ENCODE measurements at regions not wholly inside any gene's neighbourhood (a gene's known extent, or its start where the extent isn't known, plus 50 kb on each side); places are given as distances from the start of the nearest gene placed in this dataset.

- TF ChIP-seq CTCF (IDR thresholded peaks at IDR 0.05 in 4 of 5, conservative IDR thresholded peaks at IDR 0.05 in 1 of 5), result no peak
- TF ChIP-seq POLR2A (IDR thresholded peaks at IDR 0.05), result no peak
Measured at GRCh38 chr12:94844452-94844851, 159.0 kb downstream of the NDUFA12 start.

Measured in gastrocnemius medialis (tissue), 4 donors.